K562 (cell line): ENCODE measurements at regions not wholly inside any gene's neighbourhood (a gene's known extent, or its start where the extent isn't known, plus 50 kb on each side); places are given as distances from the start of the nearest gene placed in this dataset.

Experiments used
- CEBPG ChIP-seq, 3 experiments: fragments of 200-800 bp in 1 of 3; sonication (Bioruptor generic) in 1 of 3; sonication (generic) in 1 of 3; formaldehyde crosslinking in 1 of 3; IDR thresholded peaks in 2 of 3; conservative IDR thresholded peaks in 1 of 3; 2 replicates each; pipeline versions ENCODE4 v1.6.1 to v1.8.0; 2016 to 2022; ENCODE audit warnings: missing compliant biosample characterization in 2 of 3, missing genetic modification characterization in 2 of 3, mild to moderate bottlenecking in 1 of 3, missing genetic modification reagents in 1 of 3
- FOXJ3 ChIP-seq: sonication (generic); formaldehyde crosslinking; IDR thresholded peaks from 2 replicates; pipeline ENCODE4 v1.4.0; 2020; ENCODE audit warnings: mild to moderate bottlenecking, missing genetic modification reagents
- FOXK2 ChIP-seq, 2 experiments: fragments of 450-650 bp; IDR thresholded peaks in 1 of 2; conservative IDR thresholded peaks in 1 of 2; 2 replicates each; pipeline ENCODE4 v1.6.1; 2016; ENCODE audit warnings: low read depth in 2 of 2, mild to moderate bottlenecking in 1 of 2
- FOXM1 ChIP-seq, 2 experiments: fragments of 450-650 bp in 1 of 2; sonication (generic) in 1 of 2; formaldehyde crosslinking in 1 of 2; IDR thresholded peaks; 2 replicates each; pipeline versions ENCODE4 v1.6.1 to v1.9.0; 2017 to 2022; ENCODE audit warnings: low read depth in 2 of 2, mild to moderate bottlenecking in 2 of 2, missing genetic modification reagents in 1 of 2, moderate library complexity in 1 of 2
- NCOA4 ChIP-seq: fragments of 450-650 bp; IDR thresholded peaks from 2 replicates; pipeline ENCODE4 v1.6.1; 2018; ENCODE audit warnings: mild to moderate bottlenecking; ENCODE audit not compliant: partially characterized antibody
- OTX1 ChIP-seq: fragments of 450-650 bp; formaldehyde crosslinking; IDR thresholded peaks from 2 replicates; pipeline ENCODE4 v1.4.0; 2022; ENCODE audit warnings: mild to moderate bottlenecking
- PTTG1 ChIP-seq: fragments of 450-650 bp; IDR thresholded peaks from 2 replicates; pipeline ENCODE4 v1.6.1; 2016; ENCODE audit warnings: low read depth, mild to moderate bottlenecking, missing genetic modification characterization, missing compliant biosample characterization
- RAD21 ChIP-seq, 2 experiments: fragments of 250-450 bp in 1 of 2; fragments of 450-650 bp in 1 of 2; sonication (Bioruptor Pico) in 1 of 2; formaldehyde crosslinking in 1 of 2; IDR thresholded peaks in 1 of 2; conservative IDR thresholded peaks in 1 of 2; 2 replicates each; pipeline versions ENCODE4 v1.4.0 to v1.8.0; 2020 to 2022; ENCODE audit warnings: mild to moderate bottlenecking in 2 of 2, moderate library complexity in 1 of 2
- RBM34 ChIP-seq: fragments of 200-400 bp; formaldehyde crosslinking; IDR thresholded peaks from 2 replicates; pipeline ENCODE4 v1.6.1; 2018; ENCODE audit warnings: low read length, borderline replicate concordance; ENCODE audit not compliant: insufficient read depth
- TAF1 ChIP-seq: IDR thresholded peaks from 2 replicates; pipeline ENCODE4 v1.6.1; 2011; ENCODE audit warnings: mild to moderate bottlenecking, low read length, moderate library complexity; ENCODE audit not compliant: insufficient read depth, control insufficient read depth, severe bottlenecking; ENCODE audit errors: extremely low read depth
- TCFL5 ChIP-seq: fragments of 250-450 bp; sonication (Bioruptor Pico); conservative IDR thresholded peaks from 2 replicates; pipeline ENCODE4 v1.6.1; 2021; ENCODE audit warnings: mild to moderate bottlenecking, moderate library complexity, matching md5 sums
- ZNF184 ChIP-seq: sonication (generic); formaldehyde crosslinking; IDR thresholded peaks from 2 replicates; pipeline ENCODE4 v1.5.0; 2020; ENCODE audit warnings: missing genetic modification reagents
- ZNF24 ChIP-seq: fragments of 450-650 bp; IDR thresholded peaks from 2 replicates; pipeline ENCODE4 v1.6.1; 2016
- TF ChIP-seq, protein P1 (sequence below), 2 experiments: IDR thresholded peaks in 1 of 2; conservative IDR thresholded peaks in 1 of 2; 2 replicates each; pipeline ENCODE4 v1.6.1; 2016; ENCODE audit warnings: low read depth in 2 of 2, mild to moderate bottlenecking in 1 of 2, missing compliant biosample characterization in 1 of 2, missing genetic modification characterization in 1 of 2, moderate library complexity in 1 of 2
- TF ChIP-seq, protein P2 (sequence below): sonication (generic); formaldehyde crosslinking; IDR thresholded peaks from 2 replicates; pipeline ENCODE4 v1.8.0; 2022; ENCODE audit warnings: missing genetic modification reagents, mild to moderate bottlenecking, moderate library complexity, borderline replicate concordance
- TF ChIP-seq, protein P3 (sequence below): fragments of 450-650 bp; formaldehyde crosslinking; IDR thresholded peaks from 2 replicates; pipeline ENCODE4 v1.4.0; 2022; ENCODE audit warnings: missing genetic modification characterization
- TF ChIP-seq, protein P4 (sequence below): IDR thresholded peaks from 2 replicates; pipeline ENCODE4 v1.6.1; 2012; ENCODE audit warnings: low read depth, low read length, improper control_type of control experiment, borderline replicate concordance
- TF ChIP-seq, protein P5 (sequence below): fragments of 450-650 bp; IDR thresholded peaks from 2 replicates; pipeline ENCODE4 v1.6.1; 2016

DNA sequence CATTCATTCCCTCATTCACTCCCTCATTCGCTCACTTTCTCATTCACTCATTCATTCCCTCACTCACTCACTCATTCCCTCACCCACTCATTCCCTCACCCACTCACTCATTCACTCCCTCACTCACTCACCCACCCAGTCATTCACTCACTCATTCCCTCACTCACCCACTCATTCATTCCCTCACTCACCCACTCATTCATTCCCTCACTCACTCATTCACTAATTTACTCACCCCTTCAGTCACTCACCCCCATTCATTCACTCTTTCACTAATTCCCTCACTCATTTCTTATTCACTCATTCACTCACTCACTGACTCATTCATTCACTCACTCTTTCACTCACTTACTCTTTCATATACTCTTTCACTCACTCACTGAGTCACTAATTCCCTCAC lies 303.1 kb downstream of the C16orf95 start (continued):
- TF ChIP-seq, protein P1, sequence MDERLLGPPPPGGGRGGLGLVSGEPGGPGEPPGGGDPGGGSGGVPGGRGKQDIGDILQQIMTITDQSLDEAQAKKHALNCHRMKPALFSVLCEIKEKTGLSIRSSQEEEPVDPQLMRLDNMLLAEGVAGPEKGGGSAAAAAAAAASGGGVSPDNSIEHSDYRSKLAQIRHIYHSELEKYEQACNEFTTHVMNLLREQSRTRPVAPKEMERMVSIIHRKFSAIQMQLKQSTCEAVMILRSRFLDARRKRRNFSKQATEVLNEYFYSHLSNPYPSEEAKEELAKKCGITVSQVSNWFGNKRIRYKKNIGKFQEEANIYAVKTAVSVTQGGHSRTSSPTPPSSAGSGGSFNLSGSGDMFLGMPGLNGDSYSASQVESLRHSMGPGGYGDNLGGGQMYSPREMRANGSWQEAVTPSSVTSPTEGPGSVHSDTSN (CRISPR knock-in tag; IDR thresholded peaks at IDR 0.05; ENCODE audit: low read depth): no peak
- TF ChIP-seq, protein P1 (tag; conservative IDR thresholded peaks at IDR 0.05; ENCODE audit: low read depth): no peak
- TF ChIP-seq RAD21 (CRISPR knock-in tag; conservative IDR thresholded peaks at IDR 0.05 in 1 of 2, IDR thresholded peaks at IDR 0.05 in 1 of 2) (no peak), TCFL5 (CRISPR knock-in tag) (no peak), FOXM1 (IDR thresholded peaks at IDR 0.05; ENCODE audit: low read depth) (no peak), FOXM1 (CRISPR knock-in tag; IDR thresholded peaks at IDR 0.05; ENCODE audit: low read depth) (no peak), RBM34 (no peak), NCOA4 (no peak), PTTG1 (tag) (no peak), FOXK2 (conservative IDR thresholded peaks at IDR 0.05 in 1 of 2, IDR thresholded peaks at IDR 0.05 in 1 of 2; ENCODE audit: low read depth in 2 of 2) (no peak), CEBPG (CRISPR knock-in tag; IDR thresholded peaks at IDR 0.05) (no peak), CEBPG (tag; conservative IDR thresholded peaks at IDR 0.05 in 1 of 2, IDR thresholded peaks at IDR 0.05 in 1 of 2) (no peak), ZNF24 (0 out of 2 replicates have a peak, but pooled peaks have one; percentile 5), FOXJ3 (CRISPR knock-in tag) (no peak), ZNF184 (CRISPR knock-in tag) (no peak), OTX1 (0 out of 2 replicates have a peak, but pooled peaks have one; percentile 27), TAF1 (no peak)
- TF ChIP-seq, protein P2, sequence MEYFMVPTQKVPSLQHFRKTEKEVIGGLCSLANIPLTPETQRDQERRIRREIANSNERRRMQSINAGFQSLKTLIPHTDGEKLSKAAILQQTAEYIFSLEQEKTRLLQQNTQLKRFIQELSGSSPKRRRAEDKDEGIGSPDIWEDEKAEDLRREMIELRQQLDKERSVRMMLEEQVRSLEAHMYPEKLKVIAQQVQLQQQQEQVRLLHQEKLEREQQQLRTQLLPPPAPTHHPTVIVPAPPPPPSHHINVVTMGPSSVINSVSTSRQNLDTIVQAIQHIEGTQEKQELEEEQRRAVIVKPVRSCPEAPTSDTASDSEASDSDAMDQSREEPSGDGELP (CRISPR knock-in tag): no peak
- TF ChIP-seq, protein P3, sequence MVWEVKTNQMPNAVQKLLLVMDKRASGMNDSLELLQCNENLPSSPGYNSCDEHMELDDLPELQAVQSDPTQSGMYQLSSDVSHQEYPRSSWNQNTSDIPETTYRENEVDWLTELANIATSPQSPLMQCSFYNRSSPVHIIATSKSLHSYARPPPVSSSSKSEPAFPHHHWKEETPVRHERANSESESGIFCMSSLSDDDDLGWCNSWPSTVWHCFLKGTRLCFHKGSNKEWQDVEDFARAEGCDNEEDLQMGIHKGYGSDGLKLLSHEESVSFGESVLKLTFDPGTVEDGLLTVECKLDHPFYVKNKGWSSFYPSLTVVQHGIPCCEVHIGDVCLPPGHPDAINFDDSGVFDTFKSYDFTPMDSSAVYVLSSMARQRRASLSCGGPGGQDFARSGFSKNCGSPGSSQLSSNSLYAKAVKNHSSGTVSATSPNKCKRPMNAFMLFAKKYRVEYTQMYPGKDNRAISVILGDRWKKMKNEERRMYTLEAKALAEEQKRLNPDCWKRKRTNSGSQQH (CRISPR knock-in tag): 0 out of 2 replicates have a peak, but pooled peaks have one; percentile 38
- TF ChIP-seq, protein P4, sequence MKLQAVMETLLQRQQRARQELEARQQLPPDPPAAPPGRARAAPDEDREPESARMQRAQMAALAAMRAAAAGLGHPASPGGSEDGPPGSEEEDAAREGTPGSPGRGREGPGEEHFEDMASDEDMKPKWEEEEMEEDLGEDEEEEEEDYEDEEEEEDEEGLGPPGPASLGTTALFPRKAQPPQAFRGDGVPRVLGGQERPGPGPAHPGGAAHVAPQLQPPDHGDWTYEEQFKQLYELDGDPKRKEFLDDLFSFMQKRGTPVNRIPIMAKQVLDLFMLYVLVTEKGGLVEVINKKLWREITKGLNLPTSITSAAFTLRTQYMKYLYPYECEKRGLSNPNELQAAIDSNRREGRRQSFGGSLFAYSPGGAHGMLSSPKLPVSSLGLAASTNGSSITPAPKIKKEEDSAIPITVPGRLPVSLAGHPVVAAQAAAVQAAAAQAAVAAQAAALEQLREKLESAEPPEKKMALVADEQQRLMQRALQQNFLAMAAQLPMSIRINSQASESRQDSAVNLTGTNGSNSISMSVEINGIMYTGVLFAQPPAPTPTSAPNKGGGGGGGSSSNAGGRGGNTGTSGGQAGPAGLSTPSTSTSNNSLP: no peak
- TF ChIP-seq, protein P5, sequence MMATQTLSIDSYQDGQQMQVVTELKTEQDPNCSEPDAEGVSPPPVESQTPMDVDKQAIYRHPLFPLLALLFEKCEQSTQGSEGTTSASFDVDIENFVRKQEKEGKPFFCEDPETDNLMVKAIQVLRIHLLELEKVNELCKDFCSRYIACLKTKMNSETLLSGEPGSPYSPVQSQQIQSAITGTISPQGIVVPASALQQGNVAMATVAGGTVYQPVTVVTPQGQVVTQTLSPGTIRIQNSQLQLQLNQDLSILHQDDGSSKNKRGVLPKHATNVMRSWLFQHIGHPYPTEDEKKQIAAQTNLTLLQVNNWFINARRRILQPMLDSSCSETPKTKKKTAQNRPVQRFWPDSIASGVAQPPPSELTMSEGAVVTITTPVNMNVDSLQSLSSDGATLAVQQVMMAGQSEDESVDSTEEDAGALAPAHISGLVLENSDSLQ: no peak
